ENCODE measurements at regions not wholly inside any gene's neighbourhood (a gene's known extent, or its start where the extent isn't known, plus 50 kb on each side); places are given as distances from the start of the nearest gene placed in this dataset.

GRCh38 chr21:35938446-35938845, 121.9 kb downstream of the SETD4 start:
- DNase-seq = no peak

- peak in 3 of 51 donors; percentile 1 to 2 (median 1) for DNase-seq
These were observed 126.9 kb downstream of the SETD4 start for GRCh38 chr21:35933466-35933865.

DNA sequence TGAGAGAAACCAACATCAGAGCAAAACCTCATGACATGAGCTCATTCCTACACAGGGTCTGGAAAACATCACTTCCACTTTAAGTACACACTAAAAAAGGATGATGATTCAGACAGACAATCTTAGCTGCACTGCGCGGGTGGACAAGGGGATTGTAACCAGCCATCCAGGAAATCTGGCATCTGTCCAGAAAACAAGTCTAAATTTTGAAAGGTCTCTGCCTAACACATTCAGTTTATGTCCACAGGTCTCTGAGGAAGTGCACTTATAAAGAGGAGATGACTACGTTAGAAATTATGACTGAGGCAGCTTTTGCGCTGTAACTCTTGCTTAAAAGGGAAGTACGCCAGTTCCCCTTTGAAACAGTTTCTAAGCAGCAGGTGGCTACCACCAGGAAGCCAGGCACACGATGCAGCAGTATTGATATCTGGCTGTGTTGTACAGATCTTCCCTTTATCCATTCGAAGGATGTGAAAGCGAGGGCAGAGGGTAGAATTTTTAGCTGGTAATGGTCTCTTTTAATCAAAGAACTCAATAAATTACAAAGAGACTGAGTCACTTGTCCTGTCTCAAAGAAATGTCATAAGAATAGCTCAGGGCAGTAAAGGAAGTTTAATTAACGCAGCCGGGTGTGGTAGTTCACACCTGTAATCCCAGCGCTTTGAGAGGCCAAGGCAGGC, 128.0 kb downstream of the SETD4 start:
- DNase-seq = peak in 14 of 51 donors; percentile 2 to 55 (median 20)

DNA sequence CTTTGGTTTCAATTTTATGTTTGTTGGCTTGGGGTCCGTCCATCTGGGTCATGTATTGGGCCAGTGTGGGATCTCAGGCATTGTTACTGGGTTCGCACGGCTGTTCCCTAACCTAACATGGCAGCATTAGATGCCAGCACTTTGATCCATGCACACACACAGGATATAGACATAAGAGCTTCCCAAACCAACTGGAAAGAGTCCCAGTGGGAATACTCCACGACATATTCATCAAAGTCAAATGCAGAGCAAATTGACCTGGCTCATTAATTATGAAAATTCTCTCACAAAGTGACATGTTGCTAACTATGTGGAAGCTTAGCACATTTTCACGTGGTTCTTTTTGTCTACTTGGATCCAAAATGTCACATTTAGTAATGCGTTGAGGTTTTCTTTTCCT, 130.4 kb downstream of the SETD4 start:
- DNase-seq = no peak

- no peak for DNase-seq
These were observed 133.1 kb downstream of the SETD4 start for GRCh38 chr21:35927262-35927661.

DNA sequence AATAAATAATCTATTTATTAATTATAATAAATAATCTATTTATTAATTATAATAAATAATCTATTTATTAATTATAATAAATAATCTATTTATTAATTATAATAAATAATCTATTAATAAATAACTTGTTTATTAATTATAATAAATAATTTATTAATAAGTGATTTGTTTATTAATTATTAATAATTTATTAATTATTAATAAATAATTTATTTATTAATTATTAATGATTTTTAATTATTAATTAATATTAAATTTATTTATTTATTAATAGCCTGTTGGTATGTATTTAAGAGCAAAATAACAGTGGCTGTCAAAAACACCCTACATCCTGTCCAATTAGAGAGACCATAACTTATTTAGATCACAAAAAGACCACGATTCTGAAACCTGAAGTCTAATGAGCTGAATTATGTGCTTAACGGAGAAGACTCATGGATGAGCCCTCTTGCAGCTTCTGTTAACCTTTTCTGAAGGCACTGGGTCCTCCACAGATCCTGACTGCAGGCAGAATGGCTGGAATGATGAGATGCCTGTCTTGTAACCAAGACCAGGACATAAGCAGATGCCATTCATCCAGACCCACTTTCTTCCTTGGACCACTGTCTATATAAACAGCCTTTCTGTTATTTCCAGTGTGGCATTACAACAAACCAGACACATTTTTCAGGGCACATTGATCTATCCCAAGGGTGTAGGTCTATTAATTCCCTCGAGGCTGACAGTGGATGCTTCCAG, 134.2 kb downstream of the SETD4 start:
- no peak for DNase-seq

GRCh38 chr21:35925497-35925896, 134.8 kb downstream of the SETD4 start:
- no peak for DNase-seq

GRCh38 chr21:35924714-35925301, 135.5 kb downstream of the SETD4 start:
- DNase-seq = no peak

DNA sequence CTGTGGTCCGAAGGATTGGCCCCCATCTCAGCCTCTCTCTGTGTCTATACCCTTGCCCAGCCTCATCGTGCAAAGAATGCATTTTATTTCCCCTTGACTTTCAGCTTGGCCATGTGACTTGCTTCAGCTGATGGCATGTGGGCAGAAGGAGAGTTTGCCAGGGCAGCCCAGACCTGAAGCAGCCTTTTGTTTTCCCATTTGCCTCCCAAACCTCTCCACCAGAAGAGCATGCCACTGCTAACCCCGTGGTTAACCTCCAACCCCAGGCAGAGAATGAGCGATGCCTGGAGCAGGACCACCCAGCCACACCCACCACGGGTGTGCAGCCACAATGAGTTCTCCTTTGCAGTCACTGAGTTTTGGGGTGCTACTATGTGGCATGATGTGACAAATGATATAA, 136.4 kb downstream of the SETD4 start:
- DNase-seq = no peak

DNA sequence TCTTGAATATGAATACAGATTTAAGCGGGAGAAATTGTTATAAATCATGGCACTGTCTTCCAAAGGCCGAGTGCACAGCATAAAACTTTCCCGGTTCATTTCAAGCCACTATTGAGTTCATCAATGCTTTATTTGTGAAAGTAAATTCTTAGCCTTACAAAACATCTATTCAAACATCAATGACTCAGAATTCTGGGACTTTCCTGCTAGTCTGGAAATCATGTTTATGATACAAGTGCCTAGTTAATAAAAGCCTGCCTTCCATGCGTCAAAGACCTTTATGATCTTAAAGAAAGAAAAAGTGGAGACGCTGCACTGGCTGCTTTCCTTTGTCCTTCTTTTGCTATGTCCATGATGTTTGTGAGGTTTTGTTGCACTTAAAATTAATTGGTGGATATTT, 137.7 kb downstream of the SETD4 start:
- no peak for DNase-seq

- no peak for DNase-seq
These were observed 138.9 kb downstream of the SETD4 start for GRCh38 chr21:35921471-35921870.

DNA sequence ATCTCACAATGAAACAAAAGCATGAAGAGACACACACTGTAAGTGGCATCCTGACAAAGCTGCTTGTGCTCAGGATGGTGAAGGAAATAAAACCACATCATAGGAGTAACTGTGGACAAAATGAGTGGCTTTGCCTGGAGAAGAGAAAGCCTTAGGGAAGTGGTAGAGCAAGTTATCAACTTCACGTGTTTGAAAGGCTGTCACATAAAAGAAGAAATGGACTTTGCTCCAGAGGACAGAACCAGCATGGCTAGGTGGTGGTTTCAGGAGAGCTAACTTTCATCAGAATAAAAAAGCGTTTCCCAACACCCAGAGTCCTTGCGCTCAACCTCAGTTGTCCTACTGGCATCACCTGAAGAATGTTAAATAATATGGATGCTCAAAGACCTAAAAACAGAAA, 139.9 kb downstream of the SETD4 start:
- no peak for DNase-seq

DNA sequence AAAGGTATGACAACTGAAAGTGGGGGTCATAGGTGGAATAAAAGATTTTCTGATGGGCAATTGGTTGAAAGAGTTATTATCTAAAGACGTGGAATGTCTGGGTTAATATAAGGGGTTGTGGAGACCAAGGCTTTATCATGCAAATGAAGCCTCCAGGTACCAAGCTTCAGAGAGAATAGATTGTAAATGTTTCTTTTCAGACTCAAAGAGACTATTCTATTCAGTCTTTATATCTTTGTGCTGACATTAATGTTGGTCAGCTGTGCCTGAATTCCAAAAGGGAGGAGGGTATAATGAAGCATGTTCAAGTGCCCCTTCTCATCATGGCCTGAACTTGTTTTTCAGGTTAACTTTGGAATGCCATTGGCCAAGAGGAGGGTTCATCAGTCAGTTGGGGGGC, 145.3 kb downstream of the SETD4 start:
- DNase-seq = no peak

DNA sequence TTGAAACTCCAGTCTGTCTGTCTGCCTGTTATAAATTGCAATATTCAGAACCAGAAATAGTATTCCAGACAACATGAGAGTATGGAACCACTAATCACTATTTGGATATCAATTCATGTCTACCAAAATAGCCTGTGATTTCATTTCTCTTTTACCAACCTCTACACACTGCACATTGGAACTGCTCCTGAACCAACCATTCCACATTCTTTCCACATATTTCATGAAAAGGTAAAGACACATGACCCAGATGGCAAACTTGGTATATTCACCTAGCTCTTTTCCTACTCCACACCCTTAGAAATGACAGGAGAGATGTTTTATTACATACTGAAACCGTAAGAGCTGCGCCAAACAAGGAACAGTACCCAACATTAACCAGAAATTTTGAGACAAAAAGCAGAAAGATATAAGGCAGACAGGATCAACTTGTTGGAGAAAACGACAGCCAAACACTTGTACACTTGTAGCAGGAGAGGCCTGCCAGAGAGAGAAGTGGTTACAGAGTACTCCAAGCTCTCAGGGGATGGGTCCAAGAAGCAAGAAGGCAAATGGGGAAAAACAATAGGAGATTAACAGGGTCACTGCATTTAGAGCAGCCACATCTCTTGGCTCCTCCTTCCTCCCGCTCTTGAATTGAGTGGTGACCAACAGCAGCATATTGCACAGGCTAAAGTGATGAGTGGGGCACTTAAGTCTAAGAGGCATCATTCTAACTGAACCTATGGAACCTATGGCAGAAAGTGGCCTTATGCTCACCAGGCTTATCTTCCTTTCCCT, 148.7 kb downstream of the SETD4 start:
- DNase-seq = no peak

DNA sequence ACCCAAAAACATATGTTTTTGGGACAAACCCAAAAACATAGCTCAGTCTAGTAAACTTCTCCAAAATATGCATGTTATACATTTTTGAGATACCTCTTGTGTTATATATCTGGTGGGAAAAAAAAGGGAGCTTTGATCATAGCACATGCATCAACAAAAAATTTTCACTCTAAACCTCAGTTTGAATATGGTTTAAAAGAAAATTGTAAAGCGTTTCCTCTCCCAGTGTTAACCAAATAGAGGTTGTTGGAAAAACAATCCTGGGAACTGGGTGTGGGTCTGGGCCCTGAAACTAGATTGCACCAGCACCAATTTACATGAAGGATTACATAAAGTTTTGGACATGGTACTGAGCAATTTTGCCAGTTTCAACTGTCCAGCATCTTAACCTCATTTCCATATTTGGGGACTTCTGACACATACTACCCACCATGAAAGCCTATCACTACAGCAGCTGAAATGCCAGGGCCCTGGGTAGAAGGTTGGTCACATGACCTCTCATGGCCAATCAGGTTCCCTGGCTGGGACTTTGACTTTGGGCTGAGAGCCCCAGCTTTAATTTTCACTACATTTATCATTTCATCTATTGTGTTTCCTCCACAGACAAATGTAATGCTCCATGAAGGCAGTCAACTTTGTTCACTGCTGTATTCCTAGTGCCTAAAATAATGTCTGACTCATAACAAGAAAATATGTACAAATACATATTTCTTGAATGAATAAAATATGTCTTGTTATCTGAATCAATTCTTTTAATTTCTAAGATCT, 150.7 kb downstream of the SETD4 start:
- DNase-seq = no peak

DNA sequence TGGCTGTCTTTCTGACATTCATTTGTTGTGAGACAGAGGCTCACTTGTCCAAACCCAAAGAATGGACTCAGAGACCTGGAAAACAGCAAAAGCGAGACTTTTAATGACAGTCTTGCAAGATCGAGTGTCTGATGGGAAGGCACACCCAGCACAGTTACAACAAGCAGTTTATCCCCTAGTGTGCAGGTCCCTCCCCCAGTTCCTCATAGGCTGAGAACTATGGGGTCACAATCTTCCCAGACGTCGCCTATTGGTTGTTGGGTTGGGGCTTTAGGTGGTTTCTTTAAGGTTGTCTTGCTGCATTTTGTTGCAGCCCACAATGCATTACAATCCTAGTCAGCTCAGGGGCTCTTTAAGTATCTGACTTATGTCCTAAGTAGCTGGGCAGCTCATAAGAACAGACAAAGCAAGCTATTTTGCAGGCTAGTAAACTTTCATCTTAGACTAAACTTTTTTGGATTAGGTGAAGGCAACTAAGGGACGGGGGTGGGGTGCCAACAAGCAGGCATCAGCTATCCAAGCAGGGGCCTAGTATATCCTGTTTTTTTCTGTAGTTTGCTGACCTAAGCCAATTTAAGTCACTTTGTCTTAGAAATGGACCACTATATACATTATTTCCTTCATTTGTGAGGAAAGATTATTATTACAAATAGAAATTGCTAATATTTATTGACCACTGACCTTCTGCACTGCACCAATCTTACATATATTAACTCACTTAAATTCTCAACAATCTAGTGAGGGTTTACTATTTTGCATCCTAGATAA, 151.8 kb downstream of the SETD4 start:
- DNase-seq = no peak

GRCh38 chr21:35906586-35906985, 153.7 kb downstream of the SETD4 start:
- DNase-seq = no peak

DNA sequence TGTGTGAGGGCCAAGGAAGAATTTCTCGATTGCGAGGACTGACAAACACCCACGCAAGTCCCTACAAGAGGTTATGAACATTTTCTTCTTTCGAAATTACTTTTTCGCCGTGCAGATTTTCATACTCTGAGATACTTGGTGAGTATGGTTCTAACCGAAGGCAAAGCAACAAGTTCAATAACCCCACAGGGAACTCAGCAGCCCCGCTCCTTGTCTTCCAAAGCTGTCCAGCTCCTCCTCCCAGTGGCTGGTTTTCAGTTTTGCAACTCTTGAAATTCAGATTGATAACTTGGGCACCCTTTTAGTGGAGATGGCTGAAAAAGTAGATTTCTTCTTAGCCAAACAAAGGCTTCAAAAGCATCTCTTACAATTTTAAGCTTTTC, 154.4 kb downstream of the SETD4 start:
- no peak for DNase-seq

DNA sequence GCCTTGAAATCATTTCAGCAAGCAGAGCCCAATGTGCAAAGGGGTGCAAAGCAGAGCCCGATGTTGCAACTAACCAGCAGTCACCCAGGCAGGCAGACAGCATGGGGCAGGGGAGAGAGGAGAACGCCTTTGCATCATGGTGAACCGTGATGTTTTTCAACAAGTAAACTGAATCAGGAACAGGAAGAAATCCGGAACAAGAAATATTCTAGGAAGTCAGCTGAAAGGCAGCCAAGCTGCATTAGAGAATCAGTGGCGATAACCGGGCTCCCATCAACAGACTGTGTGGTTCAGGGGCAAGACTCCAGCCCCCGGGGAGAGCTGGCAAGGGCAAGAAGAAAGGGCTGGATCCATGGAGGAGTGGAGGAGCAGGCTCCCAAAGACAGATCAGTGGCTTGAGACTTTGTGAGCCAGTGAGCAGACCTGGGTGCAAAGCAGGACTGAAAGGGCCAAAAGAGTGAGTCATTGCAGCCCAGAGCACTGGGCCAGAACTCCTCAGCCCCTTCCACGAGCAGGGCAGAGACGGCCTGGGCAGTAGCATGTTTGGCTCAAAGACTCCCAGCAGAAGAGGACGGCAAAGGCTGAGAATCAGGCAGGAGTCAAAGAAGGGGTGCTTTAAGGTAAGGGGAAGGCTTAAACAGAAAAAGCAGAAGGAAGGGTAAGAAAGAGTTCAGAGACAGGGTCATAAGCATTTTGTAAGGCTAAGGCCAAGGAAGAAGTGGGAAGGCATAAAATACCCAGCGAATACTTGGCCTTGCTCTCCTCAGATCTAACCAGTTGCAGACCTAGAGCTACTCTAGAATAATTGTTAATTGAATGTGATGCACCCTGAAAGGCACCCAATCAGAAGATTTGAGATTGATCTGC, 155.0 kb downstream of the SETD4 start:
- no peak for DNase-seq

DNA sequence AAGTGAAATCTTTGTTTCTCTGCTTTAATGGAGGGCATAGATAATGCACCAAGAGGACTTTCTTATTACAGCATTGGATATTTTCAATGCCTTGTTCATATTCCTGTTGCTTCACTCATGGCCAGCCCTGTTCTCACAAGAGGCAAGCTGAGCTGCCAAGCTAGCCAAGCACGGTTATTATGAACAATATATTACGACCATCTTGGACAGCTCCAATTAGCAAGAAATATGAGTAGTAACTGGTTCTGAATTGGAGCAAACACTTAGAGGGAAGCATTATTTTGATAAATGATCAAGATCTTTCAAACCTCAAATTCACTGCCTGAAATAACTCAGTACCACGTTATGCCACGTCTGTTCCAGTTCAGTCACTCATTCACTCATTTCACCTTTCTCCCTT, 159.8 kb downstream of the SETD4 start:
- DNase-seq = no peak

Data from hypothalamus (tissue), 51 donors.